IMR-90 (cell line): ENCODE measurements at regions not wholly inside any gene's neighbourhood (a gene's known extent, or its start where the extent isn't known, plus 50 kb on each side); places are given as distances from the start of the nearest gene placed in this dataset.
"Not testable (repeated sequence)": the region's sequence is repeated elsewhere in the genome, so short reads cannot be mapped to it uniquely, and the experiment has no call there.

Experiments used
- ATAC-seq: fragments of 200-7000 bp; cut with Tn5 transposase; 2 replicates; pipeline ENCODE4 v1.9.1; 2020; ENCODE audit warnings: low read depth, mild to moderate bottlenecking, moderate library complexity
- BruUV-seq: library from RNA; stranded (reverse); fragments of 400-500 nt; replicated peaks from 2 replicates; lab custom pipeline; 2021; lab: Mats Ljungman, UMichigan
- CTCF ChIA-PET: fragments of 300-600 bp; formaldehyde crosslinking; extraction: SDS; loops from one replicate; lab custom pipeline; 2021; ENCODE audit warnings: antibody characterized with exemption; lab: Yijun Ruan, JAX
- POLR2A ChIA-PET: fragments of 300-600 bp; sonication (Branson Sonifier 250); formaldehyde crosslinking; loops from one replicate; lab custom pipeline; 2022; ENCODE audit warnings: antibody characterized with exemption; ENCODE audit not compliant: unreplicated experiment; lab: Charles Lee
- DNase-seq: peaks from one replicate; pipeline ENCODE4 v3.0.0; 2013
- H2AFZ ChIP-seq: replicated peaks from 2 replicates; pipeline ENCODE3; 2013; ENCODE audit warnings: low read length, mild to moderate bottlenecking; ENCODE audit not compliant: poor library complexity
- H2AK5ac ChIP-seq: 2 replicates; pipeline ENCODE4 v1.6.1; 2013; ENCODE audit warnings: low read depth, low read length, inconsistent platforms
- H2AK9ac ChIP-seq: replicated peaks from 2 replicates; pipeline ENCODE3; 2013; ENCODE audit warnings: mild to moderate bottlenecking, low read depth, low read length, moderate library complexity; ENCODE audit not compliant: poor library complexity
- H2BK120ac ChIP-seq: 2 replicates; pipeline ENCODE4 v1.6.1; 2013; ENCODE audit warnings: low read depth, low read length, inconsistent platforms
- H2BK15ac ChIP-seq: 3 replicates; pipeline ENCODE4 v1.6.1; 2013; ENCODE audit warnings: low read depth, low read length, inconsistent platforms
- H2BK20ac ChIP-seq: 2 replicates; pipeline ENCODE4 v1.6.1; 2013; ENCODE audit warnings: low read depth, mild to moderate bottlenecking, inconsistent platforms, low read length, moderate library complexity
- H2BK5ac ChIP-seq: 2 replicates; pipeline ENCODE4 v1.6.1; 2013; ENCODE audit warnings: mild to moderate bottlenecking, low read depth, low read length, inconsistent platforms; ENCODE audit not compliant: poor library complexity, severe bottlenecking
- H3K14ac ChIP-seq: replicated peaks from 2 replicates; pipeline ENCODE4 v1.6.1; 2013; ENCODE audit warnings: low read depth, low read length, inconsistent platforms
- H3K18ac ChIP-seq: 2 replicates; pipeline ENCODE4 v1.6.1; 2013; ENCODE audit warnings: low read depth, low read length, control low read depth
- H3K23ac ChIP-seq: 2 replicates; pipeline ENCODE4 v1.6.1; 2013; ENCODE audit warnings: low read depth, low read length, inconsistent platforms
- H3K27ac ChIP-seq: 2 replicates; pipeline ENCODE4 v1.5.1; 2013; ENCODE audit warnings: mild to moderate bottlenecking, control low read depth, low read length; ENCODE audit not compliant: insufficient read depth
- H3K27me3 ChIP-seq: 2 replicates; pipeline ENCODE4 v1.6.1; 2013; ENCODE audit warnings: low read length; ENCODE audit not compliant: control insufficient read depth, insufficient read depth
- H3K36me3 ChIP-seq: 2 replicates; pipeline ENCODE4 v1.6.1; 2013; ENCODE audit warnings: low read length, mixed read lengths; ENCODE audit not compliant: control insufficient read depth, insufficient read depth
- H3K4ac ChIP-seq: 2 replicates; pipeline ENCODE4 v1.6.1; 2013; ENCODE audit warnings: low read depth, low read length, inconsistent platforms
- H3K4me1 ChIP-seq: 2 replicates; pipeline ENCODE4 v1.6.1; 2013; ENCODE audit warnings: low read length, mixed read lengths; ENCODE audit not compliant: control insufficient read depth, insufficient read depth
- H3K4me2 ChIP-seq: 2 replicates; pipeline ENCODE4 v1.6.1; 2013; ENCODE audit warnings: low read depth, mild to moderate bottlenecking, control low read depth, low read length, moderate library complexity
- H3K4me3 ChIP-seq: 2 replicates; pipeline ENCODE4 v1.5.1; 2013; ENCODE audit warnings: low read depth, mild to moderate bottlenecking, control low read depth, low read length, moderate library complexity; ENCODE audit not compliant: insufficient read depth
- H3K56ac ChIP-seq: 2 replicates; pipeline ENCODE4 v1.6.1; 2013; ENCODE audit warnings: low read length, inconsistent platforms; ENCODE audit not compliant: insufficient read depth; ENCODE audit errors: extremely low read depth
- H3K79me1 ChIP-seq, 2 experiments: 2 replicates each; pipeline ENCODE4 v1.6.1; 2013; ENCODE audit warnings: low read length in 2 of 2, inconsistent platforms in 1 of 2, low read depth in 1 of 2
- H3K9ac ChIP-seq: 2 replicates; pipeline ENCODE4 v1.6.1; 2013; ENCODE audit warnings: low read depth, low read length, control low read depth
- H3K9me1 ChIP-seq: 2 replicates; pipeline ENCODE4 v1.6.1; 2013; ENCODE audit warnings: low read length, inconsistent platforms; ENCODE audit not compliant: insufficient read depth
- H3K9me3 ChIP-seq: 2 replicates; pipeline ENCODE4 v1.6.1; 2013; ENCODE audit warnings: low read length; ENCODE audit not compliant: control insufficient read depth, insufficient read depth
- H4K20me1 ChIP-seq: 2 replicates; pipeline ENCODE4 v1.6.1; 2013; ENCODE audit warnings: low read length, inconsistent platforms; ENCODE audit not compliant: insufficient read depth
- H4K5ac ChIP-seq: 2 replicates; pipeline ENCODE4 v1.6.1; 2013; ENCODE audit warnings: mild to moderate bottlenecking, low read depth, low read length, control low read depth
- H4K8ac ChIP-seq, 2 experiments: 2 replicates each; pipeline ENCODE4 v1.6.1; 2013; ENCODE audit warnings: low read depth in 2 of 2, low read length in 2 of 2, control low read depth in 1 of 2, inconsistent platforms in 1 of 2
- H4K91ac ChIP-seq: 2 replicates; pipeline ENCODE4 v1.6.1; 2013; ENCODE audit warnings: low read depth, low read length, inconsistent platforms; ENCODE audit not compliant: insufficient read depth
- WGBS, 2 experiments: methylation state at CpG; one replicate each; pipeline versions ENCODE4 v1.1.5 to v1.1.7; 2013; ENCODE audit warnings: missing lambda C conversion rate in 2 of 2; ENCODE audit not compliant: insufficient read length in 1 of 2; ENCODE audit errors: extremely low coverage in 2 of 2; 5-methylcytosine and 5-hydroxymethylcytosine counted together
- dilution Hi-C: fragments of 300-500 bp; cut with HindIII; formaldehyde crosslinking; loops from one replicate; pipeline ENCODE4 v1.14.3; 2018; ENCODE audit warnings: low sequenced_read_pairs; ENCODE audit not compliant: unreplicated experiment
- in situ Hi-C: fragments of 300-500 bp; cut with MboI; formaldehyde crosslinking; loops from 3 replicates; pipeline ENCODE4 v1.14.3; 2019; ENCODE audit warnings: low sequenced_read_pairs, inconsistent platforms, mixed read lengths
- intact Hi-C: fragments of 100-400 bp; cut with micrococcal nuclease; formaldehyde crosslinking; loops from 2 replicates; pipeline ENCODE4 v1.10.0; 2022

- intact Hi-C loops, dilution Hi-C loops, H3K9me3 ChIP-seq, H4K8ac ChIP-seq, H2AK5ac ChIP-seq, H4K5ac ChIP-seq, H3K4me1 ChIP-seq, H2AFZ ChIP-seq, H3K18ac ChIP-seq, H3K27me3 ChIP-seq, H3K27ac ChIP-seq, H3K9ac ChIP-seq, H4K20me1 ChIP-seq, H2BK120ac ChIP-seq, H3K36me3 ChIP-seq, H2AK9ac ChIP-seq, H3K23ac ChIP-seq, H2BK5ac ChIP-seq, H2BK15ac ChIP-seq, H3K9me1 ChIP-seq, H2BK20ac ChIP-seq, DNase-seq, CTCF ChIA-PET, H3K4me2 ChIP-seq, H3K14ac ChIP-seq, H3K56ac ChIP-seq, BruUV-seq, ATAC-seq, POLR2A ChIA-PET, H3K4ac ChIP-seq, H3K79me1 ChIP-seq, H3K4me3 ChIP-seq, in situ Hi-C loops, H4K91ac ChIP-seq: not testable (repeated sequence)
- no CpG with 5 or more reads among the region's 3 CpGs for WGBS, 2 experiments
These were observed 191.8 kb downstream of the EDEM1 start for GRCh38 chr3:5379266-5379665.

GRCh38 chr3:5383486-5384263 is 196.2 kb downstream of the EDEM1 start:
- H4K91ac ChIP-seq, DNase-seq, H3K27ac ChIP-seq, H3K9ac ChIP-seq, H2BK120ac ChIP-seq, H3K9me1 ChIP-seq, dilution Hi-C loops, H4K5ac ChIP-seq, H2AFZ ChIP-seq, BruUV-seq, H3K79me1 ChIP-seq, H3K14ac ChIP-seq, in situ Hi-C loops, POLR2A ChIA-PET, H3K36me3 ChIP-seq, H3K4me2 ChIP-seq, ATAC-seq, H2BK5ac ChIP-seq, H3K23ac ChIP-seq, H3K4me1 ChIP-seq, H3K56ac ChIP-seq, H3K27me3 ChIP-seq, CTCF ChIA-PET, H3K4ac ChIP-seq, H3K9me3 ChIP-seq, H3K18ac ChIP-seq, intact Hi-C loops, H2AK9ac ChIP-seq, H2AK5ac ChIP-seq, H2BK20ac ChIP-seq, H4K20me1 ChIP-seq, H3K4me3 ChIP-seq, H2BK15ac ChIP-seq, H4K8ac ChIP-seq: not testable (repeated sequence)
- WGBS, 2 experiments: 40% methylated on average over 1 of the region's 12 CpGs; no CpG with 5 or more reads in 1 of the 2 experiments
